H1 (cell line): ENCODE measurements at regions not wholly inside any gene's neighbourhood (a gene's known extent, or its start where the extent isn't known, plus 50 kb on each side); places are given as distances from the start of the nearest gene placed in this dataset.

Source experiments
- CTCF ChIA-PET: fragments of 300-600 bp; sonication (Branson Sonifier 250); formaldehyde crosslinking; loops from one replicate; lab custom pipeline; 2021; ENCODE audit not compliant: partially characterized antibody; lab: Charles Lee
- POLR2A ChIA-PET: fragments of 300-600 bp; sonication (Branson Sonifier 250); formaldehyde crosslinking; loops from one replicate; lab custom pipeline; 2021; ENCODE audit warnings: inconsistent platforms; ENCODE audit not compliant: partially characterized antibody; lab: Charles Lee
- DNase-seq, 2 experiments: peaks; one replicate each; pipeline versions ENCODE4 v3.0.0 to v3.0.0-alpha.2; 2010 to 2022; ENCODE audit warnings: low spot score in 2 of 2, low read depth in 1 of 2, mixed read lengths in 1 of 2
- FAIRE-seq: peaks from 2 replicates; lab custom pipeline; 2011; peaks lifted over from hg19 to GRCh38; lab: Jason Lieb, UNC
- H2AFZ ChIP-seq: 2 replicates; pipeline ENCODE4 v1.8.1; 2012; ENCODE audit warnings: low read length, inconsistent platforms
- H2AK5ac ChIP-seq: 2 replicates; pipeline ENCODE4 v1.6.1; 2013; ENCODE audit warnings: low read depth, low read length
- H2BK120ac ChIP-seq: replicated peaks from 2 replicates; pipeline ENCODE3; 2013; ENCODE audit warnings: low read depth, low read length, inconsistent platforms
- H2BK12ac ChIP-seq: 2 replicates; pipeline ENCODE4 v1.6.1; 2013; ENCODE audit warnings: low read depth, low read length
- H2BK15ac ChIP-seq: 2 replicates; pipeline ENCODE4 v1.6.1; 2013; ENCODE audit warnings: low read length
- H2BK20ac ChIP-seq: 2 replicates; pipeline ENCODE4 v1.6.1; 2013; ENCODE audit warnings: low read length
- H2BK5ac ChIP-seq: 2 replicates; pipeline ENCODE4 v1.6.1; 2013; ENCODE audit warnings: low read depth, low read length
- H3K14ac ChIP-seq: 2 replicates; pipeline ENCODE4 v1.6.1; 2013; ENCODE audit warnings: inconsistent platforms; ENCODE audit not compliant: insufficient read length
- H3K18ac ChIP-seq: 2 replicates; pipeline ENCODE4 v1.6.1; 2013; ENCODE audit warnings: low read length; ENCODE audit errors: extremely low read depth
- H3K23ac ChIP-seq: 2 replicates; pipeline ENCODE4 v1.6.1; 2013; ENCODE audit warnings: inconsistent platforms; ENCODE audit not compliant: insufficient read length
- H3K23me2 ChIP-seq: 2 replicates; pipeline ENCODE4 v1.6.1; 2013; ENCODE audit warnings: low read depth, low read length
- H3K27ac ChIP-seq: 2 replicates; pipeline ENCODE4 v1.6.1; 2011; ENCODE audit warnings: low read depth, low read length, inconsistent platforms
- H3K27me3 ChIP-seq, 4 experiments: replicated peaks in 1 of 4; 1 replicate in 1 of 4; 2 replicates in 3 of 4; pipeline versions ENCODE4 v1.6.1 to v1.8.1; 2011 to 2013; ENCODE audit warnings: low read length in 3 of 4, mild to moderate bottlenecking in 3 of 4, inconsistent platforms in 2 of 4, mixed read lengths in 2 of 4, moderate library complexity in 1 of 4; ENCODE audit not compliant: control insufficient read depth in 3 of 4, insufficient read depth in 3 of 4; ENCODE audit errors: extremely low read depth in 1 of 4
- H3K36me3 ChIP-seq, 4 experiments: 2 replicates each; pipeline versions ENCODE4 v1.6.1 to v1.8.1; 2011 to 2013; ENCODE audit warnings: mild to moderate bottlenecking in 4 of 4, low read length in 3 of 4, moderate library complexity in 2 of 4, control low read depth in 1 of 4, inconsistent platforms in 1 of 4; ENCODE audit not compliant: insufficient read depth in 4 of 4, control insufficient read depth in 2 of 4
- H3K4ac ChIP-seq: replicated peaks from 2 replicates; pipeline ENCODE3; 2013; ENCODE audit warnings: low read length, low read depth, mixed read lengths, inconsistent platforms; ENCODE audit not compliant: insufficient read length
- H3K4me1 ChIP-seq, 4 experiments: replicated peaks in 1 of 4; 1 replicate in 1 of 4; 2 replicates in 3 of 4; pipeline versions ENCODE4 v1.6.1 to v1.8.1; 2011 to 2013; ENCODE audit warnings: low read length in 3 of 4, inconsistent platforms in 2 of 4, mixed read lengths in 1 of 4; ENCODE audit not compliant: insufficient read depth in 4 of 4, control insufficient read depth in 3 of 4
- H3K4me2 ChIP-seq, 2 experiments: 2 replicates each; pipeline versions ENCODE4 v1.6.1 to v1.8.1; 2011 to 2013; ENCODE audit warnings: low read depth in 2 of 2, low read length in 2 of 2, control low read depth in 1 of 2, inconsistent platforms in 1 of 2, mild to moderate bottlenecking in 1 of 2; ENCODE audit not compliant: insufficient read depth in 1 of 2
- H3K4me3 ChIP-seq, 4 experiments: fragments of 200-600, 300-600 bp in 1 of 4; sonication (generic), shearing (Covaris generic), sonication (Bioruptor Twin) in 1 of 4; 2 replicates each; pipeline versions ENCODE4 v1.5.1 to v1.8.1; 2011 to 2016; ENCODE audit warnings: low read length in 4 of 4, low read depth in 3 of 4, control low read depth in 2 of 4, inconsistent platforms in 2 of 4, mild to moderate bottlenecking in 2 of 4, mixed read lengths in 1 of 4, moderate library complexity in 1 of 4; ENCODE audit not compliant: insufficient read depth in 2 of 4; ENCODE audit errors: extremely low read depth in 1 of 4
- H3K56ac ChIP-seq: replicated peaks from 2 replicates; pipeline ENCODE3; 2013; ENCODE audit warnings: low read depth, mild to moderate bottlenecking, mixed read lengths, low read length, inconsistent platforms; ENCODE audit not compliant: insufficient read length
- H3K79me1 ChIP-seq: 2 replicates; pipeline ENCODE4 v1.6.1; 2013; ENCODE audit warnings: low read depth, low read length, control low read depth
- H3K79me2 ChIP-seq, 2 experiments: 2 replicates each; pipeline versions ENCODE4 v1.6.1 to v1.8.1; 2012 to 2013; ENCODE audit warnings: low read length in 2 of 2, mild to moderate bottlenecking in 2 of 2, inconsistent platforms in 1 of 2; ENCODE audit not compliant: insufficient read depth in 2 of 2, control insufficient read depth in 1 of 2
- H3K9ac ChIP-seq, 4 experiments: replicated peaks in 1 of 4; 1 replicate in 1 of 4; 2 replicates in 3 of 4; pipeline versions ENCODE4 v1.6.1 to v1.8.1; 2011 to 2013; ENCODE audit warnings: low read depth in 3 of 4, low read length in 3 of 4, control low read depth in 2 of 4, mild to moderate bottlenecking in 2 of 4, moderate library complexity in 2 of 4, inconsistent platforms in 1 of 4; ENCODE audit errors: extremely low read depth in 1 of 4
- H3K9me3 ChIP-seq, 2 experiments: 2 replicates each; pipeline versions ENCODE4 v1.6.1 to v1.8.1; 2012 to 2013; ENCODE audit warnings: mild to moderate bottlenecking in 2 of 2, moderate library complexity in 2 of 2, control low read depth in 1 of 2, inconsistent platforms in 1 of 2, low read depth in 1 of 2, low read length in 1 of 2, mixed read lengths in 1 of 2; ENCODE audit not compliant: insufficient read depth in 2 of 2
- H4K20me1 ChIP-seq, 2 experiments: replicated peaks in 1 of 2; 2 replicates each; pipeline versions ENCODE3 to v1.8.1; 2011 to 2013; ENCODE audit warnings: inconsistent platforms in 2 of 2, low read length in 2 of 2, mild to moderate bottlenecking in 1 of 2; ENCODE audit not compliant: insufficient read depth in 2 of 2, control insufficient read depth in 1 of 2
- H4K5ac ChIP-seq: 2 replicates; pipeline ENCODE4 v1.6.1; 2013; ENCODE audit warnings: low read length, low read depth, mixed read lengths, inconsistent platforms; ENCODE audit not compliant: insufficient read length
- H4K8ac ChIP-seq: 2 replicates; pipeline ENCODE4 v1.8.0; 2013; ENCODE audit warnings: mild to moderate bottlenecking, moderate library complexity, low read length, inconsistent platforms; ENCODE audit not compliant: insufficient read depth; ENCODE audit errors: extremely low read depth
- H4K91ac ChIP-seq: replicated peaks from 2 replicates; pipeline ENCODE3; 2013; ENCODE audit warnings: low read length, mixed read lengths, inconsistent platforms; ENCODE audit not compliant: insufficient read length
- TCF12 ChIP-seq: IDR thresholded peaks from 2 replicates; pipeline ENCODE4 v1.6.1; 2011; ENCODE audit warnings: low read depth, mild to moderate bottlenecking, low read length
- USF2 ChIP-seq: IDR thresholded peaks from 2 replicates; pipeline ENCODE4 v1.6.1; 2011; ENCODE audit warnings: low read length, improper control_type of control experiment
- WGBS, 2 experiments: shearing (Covaris generic) in 1 of 2; methylation state at CpG; one replicate each; pipeline versions ENCODE4 v1.1.6 to v1.1.7; 2013 to 2015; ENCODE audit warnings: low lambda C conversion rate in 2 of 2, mixed read lengths in 2 of 2, inconsistent platforms in 1 of 2, low coverage in 1 of 2, missing lambda C conversion rate in 1 of 2; ENCODE audit not compliant: insufficient replicate concordance in 2 of 2, insufficient coverage in 1 of 2, insufficient read length in 1 of 2; ENCODE audit errors: extremely low coverage in 1 of 2, missing lambda C conversion rate in 1 of 2; 5-methylcytosine and 5-hydroxymethylcytosine counted together

DNA sequence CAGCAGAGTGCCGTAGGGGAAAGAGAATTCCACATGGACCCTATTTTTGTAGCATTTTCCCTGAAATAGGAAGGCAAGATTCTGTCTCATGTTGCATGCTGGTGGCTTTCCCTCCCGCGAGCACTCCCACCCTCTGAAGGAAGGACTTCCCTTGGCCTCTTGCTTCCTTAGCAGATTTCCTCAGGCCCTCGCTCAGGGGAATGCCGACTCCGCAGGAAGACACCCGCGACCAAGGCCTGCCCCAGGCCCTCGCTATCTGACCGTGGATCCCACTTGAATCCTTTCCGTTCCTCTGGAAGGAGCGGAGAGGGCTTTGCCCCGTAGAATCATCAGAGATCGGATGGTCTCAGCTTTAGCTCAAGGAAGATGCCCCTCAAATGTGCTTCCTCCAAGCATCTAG lies 179.4 kb upstream of the FOXF1 start:
- H2AK5ac ChIP-seq: no peak overlapping the region
- no peak overlapping the region for H4K91ac ChIP-seq
- ChIA-PET CTCF (no interaction called here), POLR2A (no interaction called here)
- H3K56ac ChIP-seq: no peak overlapping the region
- no peak overlapping the region for H2BK12ac ChIP-seq
- H3K36me3 ChIP-seq: no peaks in the 10 kb centered on the region
- TF ChIP-seq USF2: no peak
- no peak for TF ChIP-seq TCF12
- no peak overlapping the region for H2BK120ac ChIP-seq
- H3K79me2 ChIP-seq: no peaks in the 10 kb centered on the region
- H3K4me3 ChIP-seq: no peak overlapping the region
- no peak for DNase-seq
- H2BK15ac ChIP-seq: no peak overlapping the region
- H3K4me2 ChIP-seq: no peak overlapping the region
- H4K8ac ChIP-seq: no peak overlapping the region
- no peak overlapping the region for H3K9ac ChIP-seq
- no peak overlapping the region for H2BK20ac ChIP-seq
- 87% methylated on average over 13 of the region's 14 CpGs; no CpG with 5 or more reads in 1 of the 2 experiments for WGBS, 2 experiments
- peaks cover 0 to 3% (median under 1%) of the 10 kb centered on the region in 4 experiments; a peak in 1 of 7 replicates for H3K4me1 ChIP-seq
- no peak overlapping the region for H2BK5ac ChIP-seq
- no peaks in the 10 kb centered on the region for H3K23me2 ChIP-seq
- H2AFZ ChIP-seq: no peak overlapping the region
- H4K20me1 ChIP-seq: no peaks in the 10 kb centered on the region
- H3K14ac ChIP-seq: no peak overlapping the region
- FAIRE-seq: no peak
- H3K18ac ChIP-seq: no peak overlapping the region
- H3K23ac ChIP-seq: no peak overlapping the region
- H3K79me1 ChIP-seq: no peaks in the 10 kb centered on the region
- H3K4ac ChIP-seq: no peak overlapping the region
- 0 out of 7 replicates have a peak, but pooled peaks cover 0 to 2% (median 0%) of the 10 kb centered on the region in 4 experiments for H3K27me3 ChIP-seq
- H3K27ac ChIP-seq: no peak overlapping the region
- H4K5ac ChIP-seq: no peak overlapping the region
- no peaks in the 10 kb centered on the region for H3K9me3 ChIP-seq
